DMS 273 treated with DMSO at 0.1 percent for 48 hours (cell line): ENCODE measurements at regions not wholly inside any gene's neighbourhood (a gene's known extent, or its start where the extent isn't known, plus 50 kb on each side); places are given as distances from the start of the nearest gene placed in this dataset.

Experiments
- DNase-seq: peaks from one replicate; lab custom pipeline; 2025; lab: John Stamatoyannopoulos, UW

- DNase-seq = no peak
Measured at GRCh38 chr10:84789026-84789425, 460.6 kb downstream of the CCSER2 start.

DNA sequence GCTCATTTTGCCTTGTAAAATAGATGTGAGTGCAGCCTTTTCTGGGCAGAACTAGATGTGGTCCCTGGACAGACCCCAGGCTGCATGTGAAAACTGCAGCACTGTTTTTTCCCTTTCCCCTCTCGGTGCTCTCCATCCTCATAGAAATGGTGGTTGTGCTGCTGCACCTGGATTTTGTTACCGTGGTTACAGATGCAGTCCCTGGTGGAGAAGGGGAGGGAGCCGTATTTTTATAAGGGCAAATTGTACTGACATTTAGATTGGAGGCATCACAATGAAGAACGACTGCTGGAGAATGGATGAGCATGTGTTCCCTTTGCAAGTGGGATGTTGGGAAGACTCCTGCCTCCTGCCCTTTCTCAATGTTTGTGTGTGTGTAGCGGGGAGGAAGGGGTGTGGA is 469.9 kb downstream of the CCSER2 start:
- no peak for DNase-seq

DNA sequence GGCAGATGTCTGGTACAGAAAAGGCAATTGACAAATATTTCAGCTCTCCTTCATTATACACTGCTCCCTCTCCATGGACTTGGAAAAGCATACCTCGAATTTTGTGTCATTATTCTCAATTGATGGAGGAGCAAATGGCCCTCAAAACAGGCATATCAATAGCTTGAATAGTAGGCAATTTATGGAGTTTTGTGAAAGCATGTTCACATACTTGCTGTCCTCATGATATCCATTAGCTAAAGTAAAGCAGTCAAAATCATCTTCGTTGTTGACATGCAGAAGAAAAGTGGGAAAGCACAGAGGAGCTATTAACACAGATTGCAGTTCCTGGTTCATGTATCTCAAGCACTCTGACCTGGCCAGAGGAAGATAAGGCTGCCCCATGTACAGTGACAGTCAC is 472.8 kb downstream of the CCSER2 start:
- no peak for DNase-seq

GRCh38 chr10:84801916-84802315 is 473.5 kb downstream of the CCSER2 start:
- DNase-seq = no peak

DNA sequence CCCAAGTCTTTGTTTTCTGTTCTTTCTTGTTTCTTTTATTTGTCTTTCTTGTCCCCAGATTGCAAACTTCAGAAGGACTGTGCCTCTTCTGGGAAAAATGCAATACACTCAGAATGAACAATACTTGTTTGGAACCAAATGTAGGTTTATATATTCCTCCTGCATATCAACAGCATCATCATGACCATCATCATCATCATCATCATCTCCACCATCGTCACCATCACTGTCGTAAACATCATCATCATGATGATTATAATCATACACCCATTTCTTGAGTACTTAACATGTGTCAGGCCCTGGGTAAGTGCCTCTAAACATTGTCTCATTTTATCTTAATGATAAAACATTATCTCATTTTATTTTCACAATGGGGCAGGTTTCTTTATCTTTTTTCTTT is 476.8 kb downstream of the CCSER2 start:
- no peak for DNase-seq

DNA sequence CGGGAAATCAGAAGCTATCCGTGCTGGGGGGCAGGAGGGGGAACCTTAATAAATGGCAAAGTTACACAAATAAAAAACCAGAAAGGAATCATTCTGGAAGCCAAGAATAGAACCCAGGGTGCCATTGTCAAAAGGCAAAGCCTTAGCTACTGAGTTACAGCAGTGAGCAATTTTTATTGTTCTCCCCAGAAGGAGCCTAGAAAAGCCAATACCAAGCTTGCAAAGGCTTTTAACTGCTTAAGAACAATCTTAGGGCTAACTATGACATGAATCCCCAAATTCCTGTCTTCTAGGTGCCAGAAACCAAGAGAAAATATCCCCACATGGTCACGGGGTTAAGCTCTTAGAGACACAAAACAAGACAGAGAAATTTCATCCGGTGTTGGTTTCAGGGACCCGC is 482.7 kb downstream of the CCSER2 start:
- DNase-seq = no peak

DNA sequence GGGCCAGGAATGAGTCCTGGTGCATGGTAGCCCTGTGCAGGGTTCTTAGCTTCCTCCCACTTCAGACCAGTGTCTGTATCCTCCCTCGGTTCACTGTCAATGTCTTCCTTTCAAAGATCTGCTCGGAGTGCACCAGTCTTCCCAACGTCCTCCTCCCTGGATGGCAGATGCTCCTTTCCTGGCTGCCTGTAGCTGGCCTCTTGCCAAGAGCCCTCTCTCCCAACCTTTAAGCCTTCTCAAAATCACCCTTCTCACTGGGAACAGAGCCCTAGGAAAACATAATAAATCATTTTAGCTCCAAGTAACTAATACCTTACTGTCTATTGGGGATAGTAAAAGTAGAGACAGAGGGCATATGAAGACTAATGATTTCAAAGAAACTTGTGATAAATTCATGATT is 490.6 kb downstream of the CCSER2 start:
- DNase-seq = no peak

- DNase-seq = peak; percentile 39
Measured at GRCh38 chr10:84820120-84820519, 491.7 kb downstream of the CCSER2 start.

GRCh38 chr10:84820596-84820995 is 492.2 kb downstream of the CCSER2 start:
- peak; percentile 14 for DNase-seq

DNA sequence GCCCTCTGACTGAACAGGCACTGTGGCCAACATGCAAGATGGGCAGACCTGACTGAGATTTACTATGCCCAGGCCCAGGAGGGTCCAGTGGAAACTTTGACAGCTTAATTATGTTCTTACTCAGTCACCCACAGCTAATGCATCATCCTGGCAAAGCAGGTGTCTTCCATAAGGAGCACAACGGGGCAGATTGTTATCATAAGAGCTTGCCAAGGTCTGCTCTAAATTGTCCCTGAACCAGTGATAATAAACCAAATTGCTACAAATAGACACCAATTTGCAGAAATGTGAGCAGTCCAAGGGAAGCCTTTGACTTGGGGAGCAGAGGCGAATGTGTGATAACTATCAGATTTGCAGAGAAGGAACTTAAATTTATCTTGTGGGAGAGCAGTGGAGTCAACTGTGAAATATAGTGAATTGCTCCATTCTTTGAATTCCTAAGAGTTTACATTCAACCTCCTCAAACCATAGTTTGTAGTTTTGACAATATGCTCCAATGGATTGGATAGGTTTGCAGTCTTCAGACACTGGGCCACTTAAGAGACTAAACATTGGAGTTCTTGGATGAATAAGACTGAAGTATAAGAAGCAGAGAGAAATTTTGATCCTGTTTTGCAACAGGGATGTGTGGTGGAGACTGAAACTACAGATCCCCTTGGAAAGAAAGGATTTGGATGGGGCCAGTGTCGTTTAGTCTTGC is 494.7 kb downstream of the CCSER2 start:
- no peak for DNase-seq

- no peak for DNase-seq
Measured at GRCh38 chr10:84824525-84824924, 496.1 kb downstream of the CCSER2 start.

GRCh38 chr10:84825330-84825729 is 496.9 kb downstream of the CCSER2 start:
- DNase-seq = no peak

DNA sequence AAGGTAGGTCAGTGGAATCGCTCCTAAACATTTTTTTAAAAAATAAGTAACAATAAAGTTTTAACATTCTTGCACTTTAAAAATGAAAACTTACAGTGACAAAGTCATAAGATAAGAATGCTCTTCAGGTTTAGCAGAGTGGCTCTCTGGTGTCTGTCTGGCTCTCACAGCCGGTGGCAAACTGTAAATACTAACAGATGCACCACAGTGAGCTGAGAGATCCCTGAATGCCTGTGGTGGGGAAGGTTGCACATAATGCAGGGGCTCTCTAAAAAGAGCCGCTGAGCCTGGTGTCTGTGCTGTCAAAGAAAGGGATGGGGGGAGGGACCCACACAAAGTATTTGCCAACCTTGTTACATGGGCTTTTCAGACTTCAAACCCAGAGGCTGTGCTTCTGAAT is 498.3 kb downstream of the CCSER2 start:
- no peak for DNase-seq

DNA sequence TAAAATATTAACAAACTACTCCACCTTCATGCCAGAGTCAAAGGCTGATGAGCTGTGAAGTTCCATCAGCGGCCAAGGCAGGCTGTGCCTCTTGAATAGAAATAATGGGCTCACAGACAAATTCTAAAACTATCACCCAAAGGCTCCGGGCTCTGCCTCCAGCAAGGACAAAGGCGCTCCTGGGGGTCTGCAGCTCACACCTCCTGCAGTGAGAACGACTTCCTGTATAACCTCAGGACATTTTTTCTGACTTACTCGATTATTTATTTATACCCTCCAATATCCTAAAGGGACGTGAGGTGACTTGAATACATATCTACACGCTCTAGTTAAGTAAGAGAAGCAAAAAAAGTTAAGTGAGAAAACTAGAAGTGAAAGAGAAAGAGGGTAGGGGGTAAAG is 500.7 kb downstream of the CCSER2 start:
- DNase-seq = no peak

- no peak for DNase-seq
Measured at GRCh38 chr10:84837041-84837812, 508.8 kb downstream of the CCSER2 start.

DNA sequence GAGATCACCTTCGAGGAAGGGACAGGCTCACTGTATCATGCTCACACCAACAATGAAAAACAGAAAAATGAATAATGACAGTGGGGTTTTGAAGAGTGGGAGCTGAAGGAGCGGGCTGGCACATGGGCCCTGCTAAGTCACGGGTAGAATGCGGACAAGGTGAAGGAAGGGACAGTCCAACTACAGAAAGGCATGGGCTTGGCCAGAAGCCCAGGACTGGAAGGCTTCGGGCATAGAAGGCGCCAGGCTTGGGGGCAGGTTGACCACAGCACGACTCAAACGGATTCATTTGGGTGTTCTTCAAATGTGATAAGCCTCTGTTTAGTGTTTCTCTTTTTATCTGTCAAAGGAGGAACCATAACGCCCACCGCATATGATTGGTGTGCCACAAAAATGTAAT is 509.5 kb downstream of the CCSER2 start:
- no peak for DNase-seq

DNA sequence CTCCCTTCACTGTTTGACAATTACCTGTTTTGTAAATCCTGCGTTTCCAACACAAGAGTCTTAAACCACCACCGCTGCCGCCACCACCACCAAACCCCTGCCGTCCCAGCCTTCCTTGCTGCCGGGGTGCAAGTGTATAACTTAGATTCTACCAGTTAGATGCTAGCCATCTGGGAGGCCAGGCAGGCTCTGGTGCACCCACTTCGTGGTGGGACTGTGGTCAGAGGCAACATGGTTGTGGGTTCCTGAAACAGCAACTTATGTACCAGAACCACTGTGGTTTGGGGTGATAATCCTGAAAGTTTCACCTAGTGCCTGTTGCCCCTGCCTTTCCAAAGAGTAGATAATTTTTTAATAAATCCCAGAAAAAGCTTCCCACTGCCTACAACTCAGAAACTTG is 510.5 kb downstream of the CCSER2 start:
- DNase-seq = no peak

DNA sequence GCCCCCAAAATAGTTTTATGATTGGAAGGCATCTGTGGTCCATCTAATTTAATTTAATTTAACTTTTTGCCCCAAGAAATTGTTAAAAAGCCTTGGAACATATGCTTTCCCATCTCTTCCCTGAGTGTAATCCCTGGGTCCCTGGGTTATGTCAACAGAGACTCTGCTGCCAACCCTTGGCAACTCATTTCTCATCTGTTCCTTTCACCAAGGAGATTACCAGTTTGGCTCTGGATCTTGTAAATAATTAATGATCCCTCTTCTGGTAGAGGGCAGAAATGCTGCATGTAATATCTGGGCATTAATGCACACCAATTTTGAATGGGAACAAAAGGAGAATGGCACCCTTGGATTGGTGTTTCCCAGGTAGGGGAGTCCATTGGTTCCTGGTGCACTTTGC is 514.2 kb downstream of the CCSER2 start:
- DNase-seq = no peak

DNA sequence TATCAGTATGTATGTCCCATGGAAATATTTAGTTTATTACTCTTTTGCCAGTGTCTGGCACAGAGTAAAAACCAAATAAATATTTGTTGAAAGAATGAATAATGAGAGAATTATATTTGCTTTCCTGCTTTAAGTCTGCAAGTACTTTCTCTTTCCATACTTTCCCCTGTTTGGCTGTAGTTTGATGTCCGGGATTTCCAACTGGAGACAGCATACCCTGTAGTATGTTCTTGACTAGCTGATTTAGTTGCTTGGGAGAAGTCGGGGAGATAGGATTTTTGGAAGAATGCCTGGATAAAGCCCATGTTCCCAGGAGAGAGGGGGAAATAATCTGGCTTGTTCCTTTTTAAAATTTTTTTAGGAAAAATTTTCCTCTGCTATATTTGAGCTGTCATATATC is 516.1 kb downstream of the CCSER2 start:
- no peak for DNase-seq

GRCh38 chr10:84845628-84846261 is 517.4 kb downstream of the CCSER2 start:
- no peak for DNase-seq

GRCh38 chr10:84846658-84847316 is 518.4 kb downstream of the CCSER2 start:
- DNase-seq = no peak

DNA sequence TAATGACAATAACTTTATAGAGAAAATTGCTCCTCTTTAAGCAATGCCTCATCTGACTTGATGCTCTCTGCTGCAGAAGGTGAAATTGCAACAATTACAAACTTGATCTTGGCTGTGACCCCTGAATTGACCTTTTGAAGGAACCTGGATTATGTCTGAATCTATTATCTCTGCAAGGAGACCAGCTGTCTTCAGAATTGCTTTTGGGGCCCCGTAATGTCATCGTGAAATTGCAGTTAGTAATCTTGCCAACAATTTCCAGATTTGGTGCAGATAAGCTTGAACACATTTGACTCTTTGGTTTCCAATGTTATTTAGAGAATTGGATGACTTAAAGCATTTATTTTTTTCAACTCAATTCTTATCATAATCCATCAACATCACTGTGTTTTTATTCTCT is 520.6 kb downstream of the CCSER2 start:
- no peak for DNase-seq

- DNase-seq = no peak
Measured at GRCh38 chr10:84850826-84851225, 522.4 kb downstream of the CCSER2 start.
